CD4-positive, alpha-beta T cell treated with Interleukin-6 for 4 hours (primary cell): ENCODE measurements at regions not wholly inside any gene's neighbourhood (a gene's known extent, or its start where the extent isn't known, plus 50 kb on each side); places are given as distances from the start of the nearest gene placed in this dataset.

Experiments
- DNase-seq: peaks from one replicate; pipeline ENCODE4 v3.0.0-alpha.2; 2020; ENCODE audit warnings: mixed read lengths

DNA sequence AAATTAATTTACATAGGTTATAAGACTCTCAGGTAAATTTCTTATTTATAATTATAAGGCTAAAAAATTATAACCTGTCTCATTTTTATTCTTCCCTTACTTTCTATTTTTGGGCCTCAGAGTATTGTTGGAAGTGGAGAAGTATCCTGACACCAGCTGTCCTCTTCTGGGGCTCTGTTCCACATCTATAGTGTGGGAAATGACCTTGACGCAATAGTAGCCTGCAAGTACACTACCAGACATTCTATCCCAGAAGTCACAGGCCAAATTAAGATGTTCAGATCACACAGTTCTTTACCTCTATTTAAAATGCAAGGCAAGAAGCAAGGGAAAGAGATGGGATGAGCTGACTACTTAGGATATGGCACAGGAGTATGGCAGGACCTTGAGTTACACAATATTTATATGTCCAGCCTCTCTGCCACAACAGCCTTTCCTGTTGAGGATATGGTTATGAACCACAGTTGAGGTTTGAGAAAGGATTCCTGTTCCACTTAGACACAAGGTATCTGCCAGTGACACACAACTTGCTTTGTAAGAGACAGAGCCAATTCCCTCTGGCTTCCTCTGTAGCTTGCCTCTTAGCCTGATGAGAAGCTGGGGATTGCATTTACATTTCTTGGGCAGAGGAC lies 158.0 kb upstream of the IL12A start:
- DNase-seq: no peak

DNA sequence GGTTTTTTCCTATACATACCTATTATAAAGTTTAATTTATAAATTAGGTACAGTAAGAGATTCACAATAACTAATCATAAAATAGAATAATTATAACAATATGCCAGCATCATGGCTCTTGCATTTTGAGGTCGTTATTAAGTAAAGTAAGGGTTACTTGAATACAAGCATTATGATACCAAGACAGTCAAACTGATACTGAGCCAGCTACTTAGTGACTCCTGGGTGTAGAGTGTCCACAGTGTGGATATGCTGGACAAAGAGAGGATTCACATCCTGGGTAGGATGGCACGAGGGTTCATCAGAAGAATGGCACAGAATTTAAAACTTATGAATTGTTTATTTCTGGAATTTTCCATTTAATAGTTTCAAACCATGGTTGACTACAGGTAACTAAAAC lies 157.2 kb upstream of the IL12A start:
- no peak for DNase-seq

DNA sequence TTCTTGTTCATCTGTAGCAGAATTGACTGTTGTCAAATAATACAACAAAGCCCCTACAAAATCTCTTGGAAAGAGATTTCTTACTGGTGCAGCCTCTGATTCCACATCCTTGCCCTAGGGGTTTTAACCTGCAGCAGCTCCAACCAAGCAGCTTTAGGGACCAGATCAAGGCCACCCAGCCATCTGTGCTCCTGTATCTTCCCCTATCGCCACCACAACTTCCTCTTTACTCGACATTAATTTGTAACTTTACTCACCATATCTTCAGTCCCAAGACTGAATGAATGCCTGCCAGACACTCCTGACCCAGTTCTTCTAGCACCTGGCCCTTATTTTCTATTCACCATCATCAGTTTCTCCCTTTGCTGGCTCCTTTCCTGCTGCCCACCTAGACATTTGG lies 156.6 kb upstream of the IL12A start:
- no peak for DNase-seq

DNA sequence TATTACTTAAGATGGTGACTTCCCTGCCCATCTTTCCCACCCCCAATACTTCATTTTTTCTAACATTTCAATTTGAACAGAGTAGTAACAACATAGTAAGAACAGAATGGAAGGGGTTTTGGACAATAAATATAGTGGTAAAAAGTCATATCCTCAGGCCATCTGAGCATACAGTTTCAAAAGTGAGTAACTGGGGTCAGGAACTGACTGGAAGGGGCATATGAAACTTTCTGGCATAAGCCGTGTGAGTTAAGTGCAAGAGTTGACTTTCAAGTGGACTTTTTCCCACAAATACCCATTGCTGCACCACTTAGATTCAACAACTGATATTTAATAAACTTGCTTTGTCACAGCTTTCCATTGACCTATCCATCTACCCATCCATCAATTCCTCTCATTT lies 153.5 kb upstream of the IL12A start:
- no peak for DNase-seq

DNA sequence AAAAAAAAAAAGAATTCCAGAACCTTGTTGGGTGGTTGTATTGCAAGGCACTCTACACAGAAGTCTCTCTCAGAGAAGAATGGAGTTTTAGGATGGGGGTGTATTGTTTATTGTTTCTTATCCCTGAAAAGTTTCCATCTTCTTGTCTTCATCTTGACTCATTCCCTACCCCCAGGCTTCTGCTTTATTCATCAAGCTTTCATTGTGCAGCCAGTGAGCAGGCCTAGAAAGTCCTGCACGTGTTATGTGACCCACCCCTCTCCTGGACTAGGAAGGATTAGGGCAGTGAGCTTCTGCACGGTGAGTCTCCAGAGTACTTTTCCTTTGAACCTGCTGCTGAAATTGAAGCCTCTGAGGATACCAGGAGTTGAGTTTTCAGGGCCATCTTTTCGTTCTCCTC lies 150.9 kb upstream of the IL12A start:
- no peak for DNase-seq

DNA sequence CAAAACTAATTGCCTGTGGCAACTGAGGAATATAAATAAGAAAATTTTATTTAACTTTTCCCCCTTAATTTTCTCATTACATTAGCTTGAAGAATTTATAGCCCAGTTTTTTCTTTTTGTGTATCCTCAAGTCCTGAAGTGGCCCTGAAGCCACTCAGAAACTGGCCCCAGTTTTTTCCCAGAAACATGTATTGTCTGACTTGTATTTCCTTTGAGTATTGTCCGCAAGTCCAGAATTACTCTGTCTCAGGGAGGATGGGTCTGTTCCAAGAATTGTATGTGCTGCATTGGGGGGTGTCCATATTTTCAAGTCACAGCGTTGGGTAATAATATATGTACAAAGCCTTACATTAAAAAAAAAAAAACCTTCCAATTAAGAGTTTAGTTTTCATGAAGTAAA lies 149.7 kb upstream of the IL12A start:
- no peak for DNase-seq

DNA sequence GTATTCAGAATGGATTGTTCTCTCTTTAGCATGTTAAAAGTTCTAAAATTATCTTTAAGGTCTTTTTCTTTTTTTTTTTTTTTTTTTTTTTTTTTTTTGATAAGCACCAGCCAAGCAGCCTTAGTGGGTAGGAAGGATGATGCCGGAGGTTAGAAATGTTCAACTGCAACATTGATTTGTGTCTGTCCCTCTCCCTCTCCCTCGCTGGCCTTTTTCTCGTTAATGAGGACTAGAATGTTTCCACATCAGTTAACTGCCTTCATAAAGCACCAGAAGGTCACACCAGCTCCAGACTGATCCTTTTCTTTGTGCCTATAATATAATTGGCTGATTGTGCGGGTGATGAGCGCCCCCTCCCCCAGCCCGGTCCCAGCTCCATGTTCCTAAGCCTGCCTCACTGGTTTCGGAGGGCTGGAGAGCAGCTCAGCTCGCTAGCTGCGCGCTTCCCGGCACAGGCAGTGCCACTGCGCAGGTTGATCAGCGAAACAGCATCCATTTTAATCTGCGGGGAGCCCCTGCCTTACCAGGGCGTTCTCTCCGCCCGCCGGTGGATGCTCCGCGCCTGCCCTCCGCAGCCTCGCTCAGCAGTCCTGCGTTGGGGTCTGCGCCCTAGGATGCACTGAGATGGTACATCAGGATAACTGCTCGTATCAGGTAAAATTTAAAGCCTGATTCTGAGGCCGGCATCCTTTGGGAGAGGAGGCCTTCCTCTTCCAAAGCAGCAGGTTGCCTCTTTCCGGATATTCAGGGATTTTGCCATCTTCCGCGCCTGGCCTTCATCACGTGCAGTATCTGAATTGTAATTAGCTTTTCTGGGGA lies 148.9 kb upstream of the IL12A start, which contains the start of gene SCHIP1:
Gene SCHIP1 (plus strand): TSS at position 301 of the 819 bp plus-strand sequence.
- no peak for DNase-seq

DNA sequence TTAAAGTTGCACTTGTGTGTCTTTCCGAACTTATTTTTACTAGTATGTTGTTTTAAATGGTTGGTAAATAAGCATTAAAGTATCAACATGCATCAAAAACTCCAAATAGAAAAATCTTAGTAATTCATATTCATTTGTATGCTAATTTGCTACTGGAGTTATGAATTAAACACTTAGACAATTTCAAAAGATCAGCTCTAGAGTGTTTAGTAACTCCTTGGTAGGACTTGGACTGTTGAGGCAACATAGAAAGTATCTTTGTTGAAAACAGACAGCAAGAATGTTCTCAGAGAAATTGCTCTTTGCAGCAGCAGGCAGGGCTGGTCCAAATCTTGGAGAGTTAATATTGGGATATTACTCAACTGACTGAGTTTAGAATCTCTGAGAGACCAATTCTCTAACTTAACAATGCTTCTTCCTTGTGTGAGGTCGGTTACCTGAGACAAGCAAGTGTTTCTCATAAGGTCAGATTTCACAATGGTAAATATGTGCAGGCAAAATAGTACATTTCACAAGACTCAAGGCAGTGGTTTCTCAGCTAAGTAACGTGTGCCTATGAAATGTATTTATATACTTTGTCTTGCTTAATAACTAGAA lies 147.8 kb upstream of the IL12A start:
- no peak for DNase-seq

DNA sequence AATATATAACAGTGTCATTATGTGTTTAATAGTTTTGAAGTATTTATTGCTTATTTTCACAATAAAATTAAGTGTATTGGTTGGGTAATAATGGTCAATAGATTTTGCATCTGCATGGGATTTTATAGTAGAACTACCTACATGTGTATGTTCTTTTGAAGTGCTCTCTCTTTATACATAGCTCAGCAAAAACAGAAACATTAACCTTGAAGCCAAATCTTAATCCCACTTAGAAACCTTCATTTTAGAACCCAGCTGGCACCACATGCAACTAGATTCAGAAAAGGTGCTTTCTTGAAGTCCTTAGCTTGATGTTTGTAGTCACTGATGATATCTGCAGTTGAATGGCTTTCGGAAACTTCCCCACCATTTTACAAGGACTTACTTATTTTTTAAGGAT lies 146.9 kb upstream of the IL12A start:
- DNase-seq: no peak

DNA sequence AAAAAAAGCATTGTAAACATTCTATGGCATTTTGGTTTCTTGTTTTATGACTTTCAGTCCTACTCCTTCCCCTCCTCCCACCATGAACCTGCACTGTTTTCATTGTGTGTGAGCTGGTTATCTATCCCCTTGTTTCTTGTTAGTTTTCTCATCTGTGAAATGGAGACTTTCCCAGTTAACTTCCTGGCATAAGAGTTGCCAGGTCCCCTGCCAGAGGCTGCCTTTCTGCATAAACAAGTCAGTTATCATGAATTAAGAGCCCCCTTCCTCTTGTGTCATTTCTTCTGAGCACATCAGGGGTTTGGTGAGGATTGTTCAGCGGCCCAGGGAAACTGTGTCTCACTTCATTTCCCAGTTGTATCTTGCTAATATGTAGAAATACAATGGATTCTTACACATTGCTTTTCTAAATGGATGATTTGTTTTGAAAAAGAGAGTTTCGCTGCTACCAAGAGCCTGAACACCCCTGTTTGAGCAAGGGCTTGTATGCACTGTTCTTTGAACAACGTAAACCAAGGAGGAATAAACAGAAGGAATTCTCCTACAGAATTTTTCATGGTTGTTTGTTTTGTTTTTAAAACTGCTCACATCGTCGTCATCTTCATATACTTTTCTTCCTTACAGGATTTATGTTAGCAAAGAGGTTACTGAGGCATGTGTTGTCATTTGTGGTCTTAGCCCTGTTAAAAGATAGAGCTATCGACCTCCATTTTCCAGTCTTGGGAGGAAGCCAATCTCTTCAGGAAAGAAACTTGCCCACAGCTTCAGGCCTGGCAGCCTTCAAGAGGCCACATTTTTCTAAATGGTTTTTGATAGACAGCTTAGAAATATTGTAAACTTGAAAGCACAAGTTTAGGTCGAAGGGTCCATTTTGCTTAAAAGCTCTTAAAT lies 144.6 kb upstream of the IL12A start:
- DNase-seq: no peak

DNA sequence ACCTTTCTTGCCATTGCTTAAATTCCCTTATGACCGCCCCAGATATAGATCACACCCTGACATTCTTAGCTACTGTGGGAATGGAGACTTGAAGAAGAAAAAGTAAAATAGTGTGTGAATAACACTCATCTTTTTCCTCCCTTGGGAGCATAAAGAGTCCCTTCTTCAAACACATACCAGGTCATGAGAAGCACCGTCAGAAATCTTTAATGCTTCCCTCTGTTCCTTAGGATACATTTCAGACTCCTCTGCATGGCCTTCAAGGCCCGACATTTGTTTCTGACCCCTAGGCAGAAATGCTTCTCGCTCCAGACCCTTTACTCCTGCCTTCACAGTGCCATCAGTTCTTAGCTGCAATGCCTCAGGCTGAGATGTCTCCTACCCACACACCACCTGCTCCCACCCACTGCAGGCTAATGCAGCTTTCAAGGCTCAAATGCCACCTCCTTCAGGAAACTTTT lies 143.8 kb upstream of the IL12A start:
- DNase-seq: no peak

DNA sequence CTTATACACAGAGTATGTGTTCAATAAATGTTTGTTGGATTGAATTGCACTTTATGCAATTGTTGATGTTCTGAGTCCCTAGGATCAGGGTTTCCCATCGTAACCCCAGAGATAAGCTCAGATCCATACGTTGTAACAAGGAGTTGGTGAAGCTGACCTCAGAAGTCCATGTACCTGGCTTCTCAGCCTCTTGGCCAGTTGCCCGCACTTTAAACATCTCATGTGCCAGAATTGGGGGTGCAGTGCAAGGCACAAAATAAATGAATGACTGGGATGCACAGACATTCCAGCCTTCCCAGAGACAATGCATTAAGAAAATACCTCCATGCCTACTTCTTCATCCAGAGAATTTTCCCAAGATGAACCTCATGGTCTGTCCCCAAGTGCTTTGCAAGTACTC lies 142.9 kb upstream of the IL12A start:
- no peak for DNase-seq

DNA sequence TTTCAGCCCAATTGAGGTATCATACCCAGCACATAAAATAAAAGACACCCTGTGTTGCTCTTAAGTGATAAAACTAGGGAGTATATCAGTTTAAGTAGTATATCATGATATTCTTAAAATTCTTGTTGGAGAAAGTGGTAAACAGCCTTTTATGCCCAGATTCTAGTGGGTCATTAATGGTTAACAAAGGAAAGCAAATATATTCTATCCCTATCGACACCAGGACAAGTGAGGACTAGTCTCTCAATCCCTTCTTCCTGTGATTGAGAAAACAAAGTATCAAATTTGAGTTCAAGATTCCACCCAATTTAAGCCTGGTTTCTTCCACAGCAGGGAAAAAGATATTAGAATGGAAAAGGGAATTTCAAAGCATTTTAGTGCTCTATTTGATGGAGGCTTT lies 142.4 kb upstream of the IL12A start:
- no peak for DNase-seq

DNA sequence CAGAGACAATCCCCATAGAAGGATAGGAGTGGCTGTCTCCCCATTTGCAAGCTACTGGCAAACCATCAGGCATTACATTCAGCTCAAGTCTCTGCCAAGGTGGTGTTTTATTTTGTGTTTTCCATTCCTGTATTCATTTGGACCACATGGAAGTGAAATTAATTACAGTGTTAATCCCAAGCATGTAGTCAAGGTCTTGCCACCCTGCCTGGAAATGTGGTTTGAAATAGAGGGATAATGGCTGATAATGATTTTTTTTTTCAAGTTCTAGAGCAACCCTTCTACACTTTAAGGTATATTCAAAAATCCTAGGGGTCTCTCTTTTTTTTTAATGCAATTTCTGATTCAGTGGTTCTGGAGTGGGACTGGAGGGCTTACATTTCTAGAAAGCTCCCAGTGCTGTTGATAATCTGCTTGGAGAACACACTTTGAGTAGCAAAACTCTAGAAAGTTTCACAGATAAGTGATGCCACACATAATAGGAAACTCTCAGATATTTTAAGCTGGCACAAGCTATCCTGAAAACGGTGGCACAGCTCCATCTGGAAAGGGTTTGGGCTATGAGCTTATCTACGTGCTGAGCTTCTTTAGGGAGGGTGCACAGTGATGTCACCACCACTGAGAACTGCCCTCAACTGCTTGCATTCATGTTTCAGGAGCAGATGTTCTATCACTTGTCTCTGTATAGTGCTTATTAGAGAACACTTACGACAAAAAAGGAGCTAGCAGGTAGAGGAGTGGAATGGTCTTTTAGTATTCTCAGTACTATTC lies 140.1 kb upstream of the IL12A start:
- DNase-seq: no peak

DNA sequence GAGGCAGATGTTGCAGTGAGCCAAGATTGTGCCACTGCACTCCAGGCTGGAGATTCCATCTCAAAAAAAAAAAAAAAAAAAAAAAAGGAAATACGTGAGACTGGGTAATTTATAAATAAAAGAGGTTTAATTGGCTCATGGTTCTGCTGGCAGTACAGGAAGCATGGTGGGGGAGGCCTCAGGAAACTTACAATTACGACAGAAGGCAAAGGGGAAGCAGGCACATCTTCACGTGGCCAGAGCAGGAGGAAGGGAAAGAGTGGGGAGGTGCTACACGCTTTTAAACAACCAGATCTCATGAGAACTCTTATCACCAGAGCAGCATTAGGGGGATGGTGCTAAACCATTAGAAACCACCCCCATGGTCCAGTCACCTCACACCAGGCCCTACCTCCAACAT lies 138.2 kb upstream of the IL12A start:
- DNase-seq: no peak

DNA sequence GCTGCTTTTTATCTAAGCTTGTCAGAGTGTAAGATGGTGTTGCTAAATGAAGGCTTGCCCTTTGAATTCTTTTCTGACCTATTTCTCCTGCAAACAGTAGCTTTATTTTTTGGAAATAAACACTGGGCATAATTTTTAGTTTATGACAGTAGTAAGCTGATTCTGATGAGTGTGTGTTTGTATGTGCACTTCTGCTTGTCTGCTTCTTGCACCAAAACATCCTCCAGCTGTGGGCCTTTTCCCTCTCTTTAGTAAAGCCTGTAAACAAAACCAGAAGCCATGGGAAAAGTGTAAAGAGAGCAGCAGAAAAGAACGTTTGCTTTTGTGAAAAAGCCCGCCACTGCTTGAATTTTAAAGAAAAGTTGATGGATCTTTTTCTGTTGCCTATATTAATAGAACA lies 136.4 kb upstream of the IL12A start:
- DNase-seq: no peak

DNA sequence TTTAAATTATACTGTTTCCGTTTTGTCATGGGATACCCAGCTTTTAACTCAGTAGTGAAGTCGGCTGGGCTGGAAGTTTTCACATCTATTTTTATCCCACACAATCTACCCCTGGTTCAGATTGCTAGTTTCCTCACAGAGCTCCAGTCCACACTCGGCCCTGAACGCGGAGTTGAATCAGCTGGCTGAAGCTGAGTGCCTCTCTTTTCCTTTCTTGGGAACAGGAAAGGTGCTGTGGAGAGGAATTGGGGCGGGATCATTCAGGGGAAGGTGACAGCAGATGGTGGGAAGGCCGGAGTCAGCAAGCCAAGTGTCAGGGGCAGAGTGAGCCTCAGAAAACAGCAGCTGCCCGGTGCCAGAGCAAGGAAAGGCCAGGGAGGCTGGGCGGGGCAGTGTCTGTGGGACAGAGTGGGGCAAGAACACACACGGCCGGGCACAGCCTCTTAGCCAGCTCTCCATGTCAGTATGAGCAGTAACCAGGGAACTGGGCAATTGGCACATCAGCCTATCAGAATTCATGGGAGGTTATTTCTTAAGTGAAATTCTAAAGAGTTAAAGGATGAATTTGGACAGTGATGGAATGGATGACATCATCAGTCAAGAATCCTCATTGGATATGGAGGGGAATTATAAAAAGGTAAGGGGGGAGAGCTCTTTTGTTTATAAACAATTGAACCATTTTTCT lies 135.7 kb upstream of the IL12A start:
- DNase-seq: no peak

DNA sequence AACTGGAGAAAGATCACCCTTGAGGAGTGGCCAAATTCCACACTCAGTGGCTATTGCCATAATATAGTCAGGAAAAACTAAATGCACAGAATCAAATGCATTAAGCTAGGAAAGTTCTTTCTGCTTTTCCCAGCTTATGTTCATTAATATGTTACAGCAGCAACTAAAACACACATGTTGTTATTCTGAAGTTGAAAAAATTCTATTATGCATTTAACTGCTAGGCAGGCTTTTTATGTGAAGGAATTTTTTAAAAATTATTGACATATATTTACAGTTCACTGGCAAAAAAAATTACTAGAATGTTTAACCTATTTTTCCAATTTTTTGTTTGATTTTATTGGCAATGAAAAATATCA lies 135.2 kb upstream of the IL12A start:
- no peak for DNase-seq

DNA sequence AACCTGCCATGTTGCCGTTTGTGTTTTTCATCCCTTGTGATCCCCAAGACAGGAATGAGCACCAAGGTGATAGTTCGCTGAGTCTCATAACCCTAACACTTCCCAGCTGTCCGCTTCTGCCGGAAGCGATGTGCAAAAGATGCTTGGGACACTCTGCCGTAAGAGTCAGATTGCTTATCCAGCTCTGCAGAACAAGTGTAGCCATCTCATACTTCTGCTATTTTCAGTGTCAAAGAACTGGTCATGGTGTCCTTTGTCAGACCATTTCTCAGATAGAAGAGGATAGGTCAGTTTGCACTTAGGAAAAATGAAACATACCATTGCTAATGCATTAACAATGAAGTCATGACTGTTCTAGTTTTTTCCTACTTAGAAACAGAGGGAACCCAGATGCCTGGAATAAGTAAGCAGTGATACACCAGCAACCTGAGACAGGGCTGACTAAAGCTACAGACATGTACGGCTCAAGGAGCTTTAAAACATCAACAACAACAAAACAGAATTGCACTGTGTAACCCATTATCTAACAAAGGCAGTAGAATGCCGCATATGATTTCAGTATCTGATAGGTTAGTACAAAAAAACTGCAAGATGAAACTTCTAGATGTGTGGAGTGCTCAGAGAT lies 134.0 kb upstream of the IL12A start:
- DNase-seq: no peak

DNA sequence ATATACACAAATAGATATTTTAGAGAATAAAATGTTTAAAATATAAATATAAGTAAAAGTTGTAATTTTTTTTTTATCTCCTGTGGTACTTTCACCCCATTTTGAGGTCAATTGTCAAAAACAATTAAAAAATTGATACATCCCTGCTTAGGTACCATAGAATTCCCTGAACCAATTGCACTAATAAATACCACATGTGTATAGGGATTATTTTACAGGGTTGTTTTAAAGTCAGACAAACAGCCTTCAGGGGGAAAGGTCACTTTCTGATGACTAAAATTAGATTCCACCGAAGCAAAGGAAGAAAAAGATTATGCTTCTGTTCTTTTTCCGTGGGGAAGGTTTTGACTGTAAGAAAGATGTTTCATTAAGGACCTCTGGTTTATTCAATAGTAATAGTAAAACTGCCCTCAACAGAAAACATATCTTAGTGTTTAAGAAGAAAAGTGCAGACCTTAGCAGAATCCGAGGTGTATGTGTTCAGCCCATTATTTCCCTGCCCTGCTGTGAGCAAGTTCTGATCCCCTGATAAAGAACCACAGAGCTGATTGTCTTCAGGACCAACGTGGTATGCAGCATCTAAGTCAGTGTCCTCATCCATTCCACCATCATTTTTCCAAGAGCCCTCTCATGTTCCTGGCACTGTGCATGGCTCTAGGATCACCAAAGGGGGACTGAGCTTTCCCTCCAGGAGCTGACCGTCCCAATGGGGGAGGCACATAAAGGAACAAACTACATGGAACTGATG lies 132.9 kb upstream of the IL12A start:
- DNase-seq: no peak
